Mucosa of descending colon (tissue), 3 donors: ENCODE measurements at regions not wholly inside any gene's neighbourhood (a gene's known extent, or its start where the extent isn't known, plus 50 kb on each side); places are given as distances from the start of the nearest gene placed in this dataset.
"Not testable (repeated sequence)": the region's sequence is repeated elsewhere in the genome, so short reads cannot be mapped to it uniquely, and the experiment has no call there.

Experiments
- ATAC-seq: fragments of 200-7000 bp; cut with Tn5 transposase; one replicate; pipeline ENCODE4 v1.9.1; 2020; ENCODE audit warnings: mild to moderate bottlenecking, moderate library complexity
- DNase-seq, 3 donors: peaks; one replicate each; pipeline ENCODE4 v3.0.0-alpha.2; 2020
- H3K36me3 ChIP-seq: fragments of 200-600 bp; one replicate; pipeline ENCODE4 v1.8.0; 2021; ENCODE audit warnings: low read depth, mild to moderate bottlenecking
- H3K4me1 ChIP-seq: fragments of 200-600 bp; one replicate; pipeline ENCODE4 v1.8.0; 2021; ENCODE audit warnings: low read depth, mild to moderate bottlenecking
- H3K4me3 ChIP-seq: fragments of 200-600 bp; one replicate; pipeline ENCODE4 v1.8.0; 2021; ENCODE audit warnings: mild to moderate bottlenecking
- H3K9me3 ChIP-seq: fragments of 200-600 bp; one replicate; pipeline ENCODE4 v1.8.0; 2021; ENCODE audit warnings: mild to moderate bottlenecking
- intact Hi-C, 2 donors: fragments of 100-400 bp; cut with DNase I in 1 of 2; cut with micrococcal nuclease in 1 of 2; formaldehyde crosslinking; loops; one replicate each; pipeline versions ENCODE4 v1.11.0 to v1.11.1; 2022; cut with DNase I, micrococcal nuclease
- TF ChIP-seq, protein P1 (sequence below): fragments of 200-600 bp; IDR thresholded peaks from one replicate; pipeline ENCODE4 v1.8.0; 2022; ENCODE audit warnings: antibody characterized with exemption, mild to moderate bottlenecking
- donor health status: DM: no; HTN: no; CAD: no; lungs with moderate emphysema.
- donor health status: DM: no; HTN: no; CAD: no.
- donor health status: DM: no; HTN: yes; CAD: no.

DNA sequence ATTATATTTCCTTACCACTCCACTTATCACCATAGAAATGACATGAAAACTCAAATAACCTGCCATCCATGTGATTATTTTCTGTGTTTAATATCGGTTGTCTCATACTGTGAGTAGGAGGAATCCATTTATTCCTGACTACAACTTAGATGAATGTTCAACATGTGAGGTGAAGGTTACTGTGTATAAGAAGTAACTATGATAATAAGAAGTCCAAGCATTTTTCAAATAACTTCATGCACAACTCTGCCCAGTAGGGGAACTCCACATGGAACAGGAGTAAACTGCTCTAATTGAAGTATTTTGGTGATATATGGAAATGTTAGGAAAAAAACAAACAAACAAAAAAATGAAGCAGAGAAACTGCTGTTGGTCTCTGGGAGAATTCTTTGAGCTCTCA lies 447.5 kb upstream of the GRIN3A start:
- Histone ChIP-seq H3K9me3 (no peaks in the 10 kb centered on the region), H3K4me1 (no peaks in the 10 kb centered on the region), H3K4me3 (no peak overlapping the region), H3K36me3 (no peaks in the 10 kb centered on the region)
- intact Hi-C loops = no loop called here
- ATAC-seq = no peak
- no peak for DNase-seq
- TF ChIP-seq, protein P1, sequence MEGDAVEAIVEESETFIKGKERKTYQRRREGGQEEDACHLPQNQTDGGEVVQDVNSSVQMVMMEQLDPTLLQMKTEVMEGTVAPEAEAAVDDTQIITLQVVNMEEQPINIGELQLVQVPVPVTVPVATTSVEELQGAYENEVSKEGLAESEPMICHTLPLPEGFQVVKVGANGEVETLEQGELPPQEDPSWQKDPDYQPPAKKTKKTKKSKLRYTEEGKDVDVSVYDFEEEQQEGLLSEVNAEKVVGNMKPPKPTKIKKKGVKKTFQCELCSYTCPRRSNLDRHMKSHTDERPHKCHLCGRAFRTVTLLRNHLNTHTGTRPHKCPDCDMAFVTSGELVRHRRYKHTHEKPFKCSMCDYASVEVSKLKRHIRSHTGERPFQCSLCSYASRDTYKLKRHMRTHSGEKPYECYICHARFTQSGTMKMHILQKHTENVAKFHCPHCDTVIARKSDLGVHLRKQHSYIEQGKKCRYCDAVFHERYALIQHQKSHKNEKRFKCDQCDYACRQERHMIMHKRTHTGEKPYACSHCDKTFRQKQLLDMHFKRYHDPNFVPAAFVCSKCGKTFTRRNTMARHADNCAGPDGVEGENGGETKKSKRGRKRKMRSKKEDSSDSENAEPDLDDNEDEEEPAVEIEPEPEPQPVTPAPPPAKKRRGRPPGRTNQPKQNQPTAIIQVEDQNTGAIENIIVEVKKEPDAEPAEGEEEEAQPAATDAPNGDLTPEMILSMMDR = no peak

DNA sequence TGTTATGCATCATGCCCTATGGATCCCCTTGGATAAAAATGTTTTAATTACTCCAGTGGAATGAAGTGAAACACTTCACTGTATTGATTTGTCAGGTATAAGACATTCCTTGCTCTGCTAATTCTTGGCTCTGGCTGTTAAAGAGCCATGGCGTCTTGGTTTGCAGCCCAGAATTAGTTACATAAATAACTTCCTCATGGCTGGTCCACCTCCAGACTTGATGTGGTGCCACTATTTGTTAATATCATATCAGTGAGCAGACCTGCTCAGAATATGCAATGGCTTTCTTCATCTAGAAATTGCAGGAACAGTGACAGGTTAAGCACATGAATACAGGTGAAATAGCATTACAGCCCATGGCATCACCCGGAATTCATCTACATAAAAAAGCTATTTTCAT lies 446.9 kb upstream of the GRIN3A start:
- Histone ChIP-seq H3K9me3 (no peaks in the 10 kb centered on the region), H3K36me3 (no peaks in the 10 kb centered on the region), H3K4me1 (no peaks in the 10 kb centered on the region), H3K4me3 (no peak overlapping the region)
- intact Hi-C loops = no loop called here
- ATAC-seq = no peak
- no peak for DNase-seq
- TF ChIP-seq, protein P1 = no peak

DNA sequence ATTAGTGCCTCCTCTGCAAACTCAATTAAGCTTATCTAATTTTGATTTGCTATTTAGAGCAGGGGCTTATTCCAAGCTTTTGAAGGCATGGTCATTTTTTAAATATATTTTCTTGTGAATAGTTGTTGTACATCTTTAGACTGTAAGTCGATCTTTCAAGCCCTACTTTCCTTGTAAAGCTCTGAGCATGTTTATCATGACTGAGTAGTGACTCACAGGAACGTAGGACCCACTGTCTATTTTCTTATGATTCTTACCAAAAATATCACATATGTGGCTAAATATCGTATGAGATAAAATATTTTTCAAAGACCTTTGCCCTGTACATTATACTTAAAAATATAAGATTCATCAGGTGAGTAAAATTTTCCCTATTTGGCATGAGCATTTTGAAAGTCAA lies 440.4 kb upstream of the GRIN3A start:
- no peak for ATAC-seq
- intact Hi-C loops = no loop called here
- TF ChIP-seq, protein P1 = no peak

DNA sequence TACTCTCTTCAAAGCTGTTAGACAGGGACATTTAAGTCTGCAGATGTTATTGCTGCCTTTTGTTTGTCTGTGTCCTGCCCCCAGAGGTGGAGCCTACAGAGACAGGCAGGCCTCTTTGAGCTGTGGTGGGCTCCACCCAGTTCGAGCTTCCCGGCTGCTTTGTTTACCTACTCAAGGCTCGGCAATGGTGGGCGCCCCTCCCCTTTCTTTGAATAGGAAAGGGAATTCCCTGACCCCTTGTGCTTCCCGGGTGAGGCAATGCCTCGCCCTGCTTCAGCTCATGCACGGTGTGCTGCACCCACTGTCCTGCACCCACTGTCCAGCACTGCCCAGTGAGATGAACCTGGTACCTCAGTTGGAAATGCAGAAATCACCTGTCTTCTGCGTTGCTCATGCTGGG lies 435.8 kb upstream of the GRIN3A start:
- H3K36me3 ChIP-seq, intact Hi-C loops, H3K9me3 ChIP-seq, H3K4me1 ChIP-seq, ATAC-seq, DNase-seq, H3K4me3 ChIP-seq: not testable (repeated sequence)

More for the DNA sequence above, 440.4 kb upstream of the GRIN3A start:
- Histone ChIP-seq H3K4me3 (no peak overlapping the region), H3K36me3 (no peaks in the 10 kb centered on the region), H3K9me3 (peaks cover 5% of the 10 kb centered on the region), H3K4me1 (no peaks in the 10 kb centered on the region)
- no peak for DNase-seq

DNA sequence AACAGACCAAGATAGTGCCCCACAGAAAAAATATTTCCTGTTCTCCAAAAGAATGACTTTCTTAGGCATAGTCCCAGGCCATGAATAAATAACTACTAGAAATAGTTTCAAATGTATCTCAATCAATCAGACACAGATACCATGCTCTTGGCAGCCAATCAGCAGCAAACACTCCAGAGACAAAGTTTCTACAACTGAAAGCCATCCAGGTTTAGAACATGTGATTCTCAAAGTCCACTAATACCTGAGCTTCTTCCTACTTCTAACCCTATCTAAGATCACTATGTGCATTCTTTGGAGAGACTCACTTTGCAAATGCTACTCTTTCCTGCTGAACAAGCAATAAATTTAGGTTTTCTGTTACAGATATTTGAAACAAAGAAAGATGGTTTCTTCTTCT lies 425.8 kb upstream of the GRIN3A start:
- Histone ChIP-seq H3K4me3 (no peak overlapping the region), H3K36me3 (no peaks in the 10 kb centered on the region), H3K4me1 (no peaks in the 10 kb centered on the region), H3K9me3 (no peaks in the 10 kb centered on the region)
- ATAC-seq (no peak), DNase-seq (no peak)
- TF ChIP-seq, protein P1 = no peak
- intact Hi-C loops = no loop called here

DNA sequence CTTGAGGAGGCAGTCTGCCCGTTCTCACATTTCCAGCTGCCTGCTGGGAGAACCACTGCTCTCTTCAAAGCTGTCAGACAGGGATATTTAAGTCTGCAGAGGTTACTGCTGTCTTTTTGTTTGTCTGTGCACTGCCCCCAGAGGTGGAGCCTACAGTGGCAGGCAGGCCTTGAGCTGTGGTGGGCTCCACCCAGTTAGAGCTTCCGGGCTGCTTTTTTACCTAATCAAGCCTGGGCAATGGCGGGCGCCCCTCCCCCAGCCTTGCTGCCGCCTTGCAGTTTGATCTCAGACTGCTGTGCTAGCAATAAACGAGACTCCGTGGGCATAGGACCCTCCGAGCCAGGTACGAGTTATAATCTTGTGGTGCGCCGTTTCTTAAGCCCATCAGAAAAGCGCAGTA lies 414.6 kb upstream of the GRIN3A start:
- H3K4me1 ChIP-seq, H3K36me3 ChIP-seq, DNase-seq, intact Hi-C loops, H3K4me3 ChIP-seq, ATAC-seq: not testable (repeated sequence)
- H3K9me3 ChIP-seq = peaks cover 17% of the 10 kb centered on the region

DNA sequence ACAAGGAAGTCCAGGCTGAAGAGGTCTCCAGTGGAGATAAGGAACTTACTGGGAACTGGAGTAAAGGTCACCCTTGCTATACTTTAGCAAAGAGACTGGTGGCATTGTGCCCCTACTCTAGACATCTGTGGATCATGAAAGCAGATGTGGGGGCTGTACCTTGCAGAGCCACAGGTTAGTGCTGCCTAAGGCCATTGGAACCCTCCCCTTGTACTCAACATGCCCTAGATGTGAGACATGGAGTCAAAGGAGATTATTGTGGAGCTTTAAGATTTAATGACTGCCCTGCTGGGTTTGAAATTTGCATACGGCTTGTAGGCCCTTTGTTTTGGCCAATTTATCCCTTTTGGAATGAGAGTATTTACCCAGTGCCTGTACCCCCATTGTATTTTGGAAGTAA lies 397.3 kb upstream of the GRIN3A start:
- H3K36me3 ChIP-seq = no peaks in the 10 kb centered on the region
- DNase-seq (no peak), ATAC-seq (no peak)
- H3K4me1 ChIP-seq = no peaks in the 10 kb centered on the region
- TF ChIP-seq, protein P1 = no peak
- no peaks in the 10 kb centered on the region for H3K9me3 ChIP-seq
- H3K4me3 ChIP-seq = no peak overlapping the region
- intact Hi-C loops = no loop called here
